Kidney tubule cell (primary cell): ENCODE measurements at regions not wholly inside any gene's neighbourhood (a gene's known extent, or its start where the extent isn't known, plus 50 kb on each side); places are given as distances from the start of the nearest gene placed in this dataset.
"Not testable (repeated sequence)": the region's sequence is repeated elsewhere in the genome, so short reads cannot be mapped to it uniquely, and the experiment has no call there.

Source experiments
- DNase-seq: peaks from one replicate; pipeline ENCODE4 v3.0.0-alpha.2; 2018; ENCODE audit warnings: low spot score

DNA sequence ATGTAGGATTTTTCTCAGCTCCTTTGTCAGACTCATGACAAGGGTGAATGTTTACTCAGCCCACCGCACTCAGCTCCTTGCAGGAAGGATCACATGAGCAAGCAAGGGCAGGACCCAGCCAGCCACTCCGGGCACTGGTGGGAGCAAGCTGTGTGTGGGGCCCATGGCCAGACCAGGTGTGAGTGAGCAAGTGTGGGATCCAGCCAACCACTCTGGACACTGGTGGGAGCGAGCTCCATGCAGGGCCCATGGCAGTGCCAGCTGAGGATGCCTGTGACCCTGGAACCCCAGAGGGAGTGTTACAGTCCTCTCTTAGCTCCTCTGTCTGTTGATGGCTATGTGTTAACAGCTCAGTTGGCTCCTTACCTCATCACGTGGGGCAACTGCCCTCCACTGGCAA lies 2750.6 kb downstream of the PCDH7 start:
- DNase-seq, result no peak

DNA sequence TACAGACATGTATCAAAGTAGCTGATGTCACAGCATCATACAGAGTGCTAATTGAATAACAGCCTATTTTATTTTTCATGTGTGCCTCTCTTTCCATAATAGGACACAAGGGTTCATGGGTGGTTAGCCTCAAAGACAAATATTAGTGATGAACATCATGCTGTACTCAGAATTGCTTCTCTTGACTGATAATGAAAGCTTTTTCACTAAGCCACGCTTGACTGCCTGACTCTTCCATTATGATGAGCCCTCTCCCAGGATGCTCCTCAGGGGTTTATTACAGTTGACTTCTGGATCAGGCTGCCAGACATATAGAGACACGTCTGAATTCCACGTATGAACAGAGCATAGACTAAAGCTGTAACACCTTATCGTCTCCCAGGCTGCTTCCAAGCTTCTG lies 2757.5 kb downstream of the PCDH7 start:
- no peak for DNase-seq

DNA sequence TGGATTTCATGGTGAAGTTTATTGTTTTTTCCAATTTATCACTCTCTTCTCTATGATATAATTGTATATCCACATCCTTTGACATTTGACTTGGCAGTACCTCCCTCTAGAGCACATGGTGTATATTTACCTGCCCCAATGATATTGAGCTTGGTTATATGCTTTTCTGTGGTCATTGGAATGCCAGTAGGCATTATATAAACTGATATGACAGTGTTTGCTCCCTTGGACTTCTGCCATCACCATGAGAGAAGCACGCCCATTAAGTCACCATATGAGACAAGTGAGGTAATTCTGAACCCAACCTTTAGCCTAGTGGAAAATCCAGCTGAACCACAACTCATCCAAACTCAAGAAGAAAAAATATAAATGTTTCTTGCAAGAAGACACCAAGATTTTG lies 2761.5 kb downstream of the ARAP2 start:
- DNase-seq, result no peak

DNA sequence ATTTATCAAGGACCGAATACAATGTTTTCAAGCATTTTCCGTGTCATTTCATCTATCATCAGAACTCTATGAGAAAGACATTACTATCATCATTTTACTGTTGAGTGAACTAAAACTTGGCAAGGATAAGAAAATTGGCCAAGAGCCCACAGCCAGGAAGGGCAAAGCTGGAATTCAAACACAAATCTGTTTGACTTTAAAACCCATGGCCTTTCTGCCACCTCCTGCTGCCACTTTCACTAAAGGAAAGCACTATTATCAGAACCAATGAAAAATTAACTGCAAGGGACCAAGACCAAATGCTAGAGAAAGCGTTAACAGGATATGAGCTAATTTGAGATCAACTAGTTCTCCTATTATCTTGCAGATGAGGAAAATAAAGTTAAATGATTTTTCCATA lies 2759.2 kb downstream of the ARAP2 start:
- no peak for DNase-seq

DNA sequence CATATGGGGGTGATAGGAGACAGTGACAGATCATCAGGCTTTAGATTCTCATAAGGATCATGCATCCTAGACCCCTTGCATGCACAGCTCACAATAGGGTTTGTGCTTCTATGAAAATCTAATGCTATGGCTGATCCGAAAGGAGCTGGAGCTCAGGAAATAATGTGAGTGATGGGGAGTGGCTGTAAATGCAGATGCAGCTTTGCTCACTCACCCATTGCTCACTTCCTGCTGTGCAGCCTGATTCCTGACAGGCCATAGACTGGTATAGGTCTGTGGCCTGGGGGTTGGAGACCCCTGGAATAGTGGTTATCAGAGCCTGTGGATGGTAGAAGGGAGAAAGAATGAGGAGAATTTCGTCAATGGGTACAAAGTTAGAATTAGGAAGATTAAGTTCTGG lies 2751.1 kb downstream of the ARAP2 start:
- peak; percentile 3 for DNase-seq

DNA sequence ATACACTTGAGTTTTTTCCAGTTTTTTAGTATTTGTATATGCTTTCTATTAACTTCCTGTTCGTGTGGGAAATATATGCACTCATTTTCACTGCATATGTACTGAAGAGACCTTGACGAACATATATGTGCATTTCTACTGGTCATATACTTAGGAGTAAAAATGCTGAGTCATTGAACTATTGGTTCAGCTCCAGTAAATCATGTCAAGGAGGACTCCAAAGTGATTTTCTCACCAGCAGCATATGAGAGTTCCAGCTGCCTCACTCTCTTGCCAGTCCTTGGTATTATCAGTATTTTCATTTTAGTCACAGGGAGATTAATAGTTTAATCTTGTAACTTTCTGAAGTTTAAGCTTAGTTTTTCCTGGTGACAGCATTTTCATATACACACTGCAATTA lies 2750.2 kb downstream of the ARAP2 start:
- DNase-seq, result peak; percentile 15

DNA sequence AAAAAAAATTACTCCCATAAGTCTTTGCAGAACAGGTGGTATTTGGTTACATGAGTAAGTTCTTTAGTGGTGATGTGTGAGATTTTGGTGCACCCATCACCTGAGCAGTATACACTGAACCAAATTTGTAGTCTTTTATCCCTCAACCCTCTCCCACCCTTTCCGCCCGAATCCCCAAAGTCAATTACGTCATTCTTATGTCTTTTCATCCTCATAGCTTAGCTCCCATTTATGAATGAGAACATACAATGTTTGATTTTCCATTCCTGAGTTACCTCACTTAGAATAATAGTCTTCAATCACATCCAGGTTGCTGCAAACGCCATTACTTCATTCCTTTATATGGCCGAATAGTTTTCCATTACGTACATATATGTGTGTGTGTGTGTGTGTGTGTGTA lies 2742.7 kb downstream of the ARAP2 start:
- not testable (repeated sequence) for DNase-seq

DNA sequence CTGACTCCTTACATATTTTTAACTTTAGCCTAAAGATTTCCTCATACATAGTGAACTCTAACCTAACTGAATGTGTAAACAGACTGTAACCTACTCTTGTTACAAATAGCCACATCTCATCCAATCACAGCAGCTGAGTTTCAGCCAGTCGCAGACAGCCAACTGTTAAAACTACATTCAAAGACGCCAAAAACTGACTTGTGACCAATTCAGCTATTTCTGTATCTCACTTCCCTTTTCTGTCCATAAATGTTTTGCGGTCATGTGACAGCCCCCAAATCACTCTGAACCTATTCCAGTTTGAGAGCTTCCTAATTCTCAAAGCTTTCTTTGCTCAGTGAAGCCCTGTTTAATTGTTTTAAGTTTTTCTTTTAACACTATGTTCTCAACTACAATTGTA lies 2731.9 kb downstream of the ARAP2 start:
- DNase-seq, result no peak

DNA sequence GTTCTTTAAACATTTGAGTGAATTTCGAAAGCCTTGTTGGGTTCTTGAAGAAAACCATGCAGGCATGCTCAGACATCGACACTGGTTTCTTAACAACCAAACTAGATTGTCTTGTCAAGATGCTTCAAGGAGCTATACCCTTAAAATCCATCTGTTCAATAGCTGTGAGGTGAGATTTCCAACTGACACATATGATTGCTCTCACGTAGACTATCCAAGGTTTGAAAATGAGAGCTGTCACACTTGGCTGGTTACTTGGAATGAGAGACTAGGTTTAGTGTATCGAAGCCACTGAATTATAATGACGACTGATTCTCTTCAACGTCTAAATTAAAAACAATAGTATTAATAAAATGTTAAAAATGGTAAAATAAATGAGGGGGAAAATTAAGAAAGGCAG lies 2725.5 kb downstream of the ARAP2 start:
- peak; percentile 45 for DNase-seq

DNA sequence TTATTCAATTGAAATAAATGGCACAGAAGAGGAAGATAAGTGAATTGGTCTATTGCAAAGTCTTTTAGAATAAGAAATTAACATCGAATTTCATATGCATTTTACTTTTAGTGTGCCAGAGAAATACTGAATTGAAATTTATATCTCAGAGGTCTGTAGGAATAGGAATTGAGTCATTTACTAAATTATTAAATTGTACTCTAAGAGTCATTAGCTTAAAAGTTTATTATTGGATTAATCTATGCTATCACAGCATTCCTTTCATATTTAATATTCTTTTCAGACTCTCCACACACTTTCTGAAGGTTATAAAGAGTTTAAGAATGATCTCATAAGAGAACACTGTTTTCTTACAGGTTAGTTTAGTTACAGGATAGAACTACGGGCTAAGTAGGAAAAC lies 2711.5 kb downstream of the ARAP2 start:
- DNase-seq, result no peak

DNA sequence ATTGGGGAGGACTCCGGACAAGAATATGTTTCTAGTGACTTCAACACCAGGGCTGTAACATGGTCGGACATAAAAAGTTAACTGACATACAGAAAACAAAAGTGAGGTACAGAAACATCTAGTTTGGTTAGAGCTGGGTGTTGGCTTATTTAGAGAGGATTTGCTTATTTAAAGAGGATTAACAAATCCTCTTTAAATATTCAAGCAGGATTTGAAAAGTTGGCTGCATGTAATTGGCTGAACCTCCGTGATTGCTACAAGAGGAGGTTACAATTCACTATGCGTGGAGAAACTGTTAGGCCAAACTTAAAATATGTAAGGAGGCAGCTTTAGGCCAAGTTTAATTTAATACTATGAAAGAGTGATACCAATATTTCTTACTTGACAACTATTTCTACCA lies 2707.4 kb downstream of the ARAP2 start:
- DNase-seq, result no peak

DNA sequence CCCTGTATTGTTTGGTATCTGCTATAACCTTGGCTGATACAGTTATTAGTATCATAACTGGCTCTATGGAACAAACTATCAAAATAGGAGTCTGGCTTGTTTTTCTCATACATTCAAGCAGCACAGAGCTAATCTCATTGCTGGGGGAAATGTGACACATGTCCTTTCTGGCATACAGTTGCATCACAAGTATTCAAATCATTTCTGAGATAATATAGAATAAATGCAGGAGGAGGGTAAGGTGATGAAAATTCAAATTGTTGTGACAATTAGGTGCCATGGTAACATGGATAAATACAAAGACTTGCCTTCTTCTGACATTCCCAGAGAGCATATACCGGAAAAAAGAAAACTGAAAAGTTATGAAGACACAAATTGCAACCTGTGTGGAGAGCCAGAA lies 2706.8 kb downstream of the ARAP2 start:
- no peak for DNase-seq

DNA sequence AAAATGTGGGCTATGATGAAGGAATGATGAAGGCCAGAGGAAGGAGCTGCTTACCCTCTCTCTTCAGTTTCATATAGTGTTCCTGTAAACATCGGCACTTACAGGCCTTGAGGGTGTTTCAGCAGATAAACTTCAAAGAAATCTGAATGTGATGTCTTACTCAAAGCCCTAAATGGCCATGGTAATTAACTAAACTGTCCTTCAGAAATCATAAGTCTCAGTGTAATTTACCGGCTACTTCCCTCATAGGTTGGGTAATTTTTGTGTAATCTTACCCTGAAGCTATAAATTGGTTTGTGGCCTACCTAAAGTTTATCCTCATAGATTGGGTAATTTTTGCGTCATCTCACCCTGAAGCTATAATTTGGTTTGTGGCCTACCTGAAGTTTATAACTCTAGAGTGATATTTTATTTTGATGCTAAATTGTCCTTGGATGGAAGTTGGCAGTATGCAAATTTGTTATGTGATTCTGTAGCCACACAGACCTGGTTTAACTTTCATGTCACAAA lies 2700.3 kb downstream of the ARAP2 start:
- no peak for DNase-seq

DNA sequence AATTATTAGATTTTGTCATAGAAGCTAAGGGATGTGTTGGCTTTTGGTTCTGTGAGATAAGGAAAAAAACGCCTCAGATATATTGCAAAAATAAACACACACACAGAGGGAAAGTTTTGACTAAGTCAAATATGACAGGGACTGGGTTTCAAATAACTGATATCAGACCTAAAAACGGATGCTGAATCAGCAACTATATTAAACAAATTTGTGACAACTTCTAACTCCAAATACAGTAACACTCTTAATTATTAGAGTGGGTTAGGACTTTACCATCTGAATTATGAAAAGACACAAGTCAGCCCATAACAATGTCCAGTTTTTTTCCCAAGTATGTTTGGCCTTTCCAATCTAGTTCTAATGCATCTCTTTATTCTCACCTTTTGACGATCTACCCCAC lies 2693.1 kb downstream of the ARAP2 start:
- DNase-seq, result no peak

DNA sequence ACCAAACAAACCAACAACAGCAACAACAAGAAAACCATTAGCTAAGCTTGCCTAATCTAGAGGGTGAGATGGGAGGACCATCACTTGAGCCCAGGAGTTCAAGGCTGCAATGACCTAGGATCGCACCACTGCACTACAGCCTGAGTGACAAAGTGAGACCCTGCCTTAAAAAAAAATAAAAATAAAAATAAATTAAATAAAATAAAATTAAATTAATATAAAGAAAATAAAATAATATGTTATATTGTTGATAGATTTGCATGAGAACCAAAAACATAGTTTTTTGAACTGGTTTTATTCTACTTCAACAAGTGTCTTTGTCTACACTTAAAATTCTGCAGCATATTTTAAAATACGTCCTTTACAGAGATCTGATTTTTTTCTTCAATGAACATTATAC lies 2683.1 kb downstream of the ARAP2 start:
- DNase-seq, result no peak

DNA sequence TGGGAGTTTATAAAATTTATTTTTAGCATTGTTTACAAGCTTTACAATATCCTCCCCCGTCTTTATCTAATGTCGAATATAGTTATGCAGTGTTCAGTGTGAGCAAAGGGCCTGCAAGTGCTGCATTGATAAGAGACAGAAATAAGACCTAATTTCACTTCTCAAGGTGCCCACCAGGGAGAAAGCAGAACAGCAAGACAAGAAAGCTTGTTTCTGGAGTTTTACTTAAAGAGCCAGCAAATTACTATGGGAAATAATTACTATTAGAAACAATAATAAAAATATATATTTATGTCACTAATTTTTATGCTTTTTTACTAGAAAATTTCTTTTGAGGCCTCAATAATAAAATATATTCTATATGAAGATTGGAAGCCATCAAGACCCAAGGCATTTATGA lies 2677.7 kb downstream of the ARAP2 start:
- no peak for DNase-seq

DNA sequence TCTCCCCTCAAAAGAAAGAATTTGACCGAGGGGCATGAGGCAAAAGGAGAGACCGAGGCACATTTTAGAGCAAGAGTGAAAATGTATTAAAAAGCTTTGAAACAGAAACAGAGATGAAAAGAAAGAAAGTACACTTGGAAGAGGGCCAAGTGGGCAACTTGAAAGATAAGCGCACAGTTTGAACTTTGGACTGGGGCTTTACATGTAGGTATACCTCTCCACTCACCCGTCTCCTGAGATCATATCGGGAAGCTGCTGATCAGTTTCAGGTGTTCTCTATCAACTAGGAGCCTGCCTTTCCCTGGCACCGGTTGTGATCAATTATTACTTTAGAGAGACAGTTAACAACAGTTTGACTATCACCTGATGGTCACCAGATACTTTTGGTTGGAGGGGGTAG lies 2666.5 kb downstream of the ARAP2 start:
- DNase-seq, result no peak

DNA sequence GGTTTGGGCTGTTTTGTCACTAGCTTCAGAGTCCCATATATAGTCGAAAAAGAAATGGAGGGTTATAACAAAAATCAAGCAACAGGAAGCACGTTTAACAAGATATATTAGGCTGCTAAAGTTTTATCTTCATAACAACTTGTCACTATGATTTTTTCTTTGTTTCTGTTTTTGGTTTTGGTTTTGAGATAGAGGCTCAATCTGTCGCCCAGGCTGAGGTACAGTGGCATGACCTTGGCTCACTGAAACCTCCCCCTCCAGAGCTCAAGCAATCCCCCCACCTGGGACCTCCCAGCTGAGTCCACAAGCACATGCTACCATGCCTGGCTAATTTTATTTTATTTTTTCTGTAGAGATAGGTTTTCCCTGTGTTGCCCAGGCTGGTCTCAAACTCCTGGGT lies 2664.4 kb downstream of the ARAP2 start:
- no peak for DNase-seq

DNA sequence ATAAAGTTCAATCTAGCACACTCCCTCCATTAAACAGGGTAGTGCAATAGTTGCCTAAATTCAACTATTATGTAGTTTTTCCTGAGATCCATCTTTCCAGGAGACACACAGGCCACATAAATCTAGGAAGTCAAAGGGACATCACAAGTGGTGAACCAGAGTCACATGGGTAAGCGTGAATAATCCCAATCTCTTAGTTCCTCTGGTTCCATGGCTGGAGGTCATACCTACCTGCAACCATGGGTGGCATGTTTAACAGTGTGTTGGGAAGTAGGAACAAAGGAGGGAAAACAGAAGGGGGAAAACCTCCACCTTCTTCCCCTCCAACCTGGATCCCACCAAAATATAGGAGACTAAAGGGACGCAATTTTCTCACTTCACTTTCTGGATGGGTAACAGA lies 2651.6 kb downstream of the ARAP2 start:
- DNase-seq, result no peak

DNA sequence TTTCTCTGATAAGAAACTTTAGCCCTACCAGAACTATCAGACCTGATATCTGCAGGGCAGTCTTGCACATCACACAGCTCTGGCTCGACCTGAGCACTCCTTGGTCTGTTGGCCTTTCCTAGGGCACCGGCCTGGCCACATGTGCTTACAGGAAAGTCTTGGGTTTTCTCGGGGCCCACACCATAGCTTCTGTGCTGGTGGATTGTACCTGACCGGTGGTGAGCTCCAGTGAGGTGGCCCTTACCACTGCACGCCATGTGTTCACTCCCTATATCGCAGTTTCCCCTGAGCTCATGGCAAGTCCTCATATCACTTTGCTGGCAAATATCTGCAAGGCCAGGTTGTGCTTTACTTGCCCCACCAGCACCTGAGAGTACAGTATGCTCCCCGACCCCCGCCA lies 2637.4 kb downstream of the ARAP2 start:
- no peak for DNase-seq

DNA sequence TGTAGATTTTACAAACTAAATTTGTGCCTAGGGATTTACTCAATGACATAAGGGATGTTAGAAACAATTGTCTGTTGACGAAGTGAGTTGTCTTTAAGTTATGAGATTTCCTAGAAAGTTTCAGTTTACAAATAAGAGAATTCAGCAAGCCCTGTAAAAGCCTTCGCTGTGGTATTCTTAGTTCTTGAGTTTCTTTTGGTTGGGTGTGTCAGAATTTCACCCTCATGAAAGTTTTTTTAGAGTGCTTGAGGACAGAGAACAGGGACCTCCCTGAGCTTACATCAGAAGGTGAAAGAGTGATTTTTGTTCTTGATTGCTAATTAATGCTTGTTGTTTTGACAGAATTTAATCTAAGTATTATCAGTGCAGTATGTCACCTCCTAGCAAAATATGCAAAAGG lies 2628.2 kb downstream of the ARAP2 start:
- no peak for DNase-seq

DNA sequence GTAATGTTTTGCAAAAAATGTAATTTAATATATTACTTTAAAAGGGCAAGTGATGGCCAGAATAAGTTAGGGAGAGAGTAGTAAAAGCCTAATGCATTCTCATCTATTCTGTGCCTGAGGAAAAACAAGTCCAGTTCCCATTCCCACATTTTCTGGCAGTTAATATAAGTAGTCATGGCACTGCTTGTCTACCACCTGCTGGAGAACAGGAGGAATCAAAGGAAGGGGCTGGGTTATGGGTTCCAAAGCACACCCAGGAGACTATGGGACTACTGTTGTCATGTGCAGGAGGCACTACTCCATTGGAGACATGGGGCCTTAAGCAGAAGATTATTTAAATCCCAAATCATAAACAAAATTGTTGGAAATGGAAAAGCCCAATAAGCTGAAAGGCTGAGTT lies 2618.6 kb downstream of the ARAP2 start:
- DNase-seq, result no peak

DNA sequence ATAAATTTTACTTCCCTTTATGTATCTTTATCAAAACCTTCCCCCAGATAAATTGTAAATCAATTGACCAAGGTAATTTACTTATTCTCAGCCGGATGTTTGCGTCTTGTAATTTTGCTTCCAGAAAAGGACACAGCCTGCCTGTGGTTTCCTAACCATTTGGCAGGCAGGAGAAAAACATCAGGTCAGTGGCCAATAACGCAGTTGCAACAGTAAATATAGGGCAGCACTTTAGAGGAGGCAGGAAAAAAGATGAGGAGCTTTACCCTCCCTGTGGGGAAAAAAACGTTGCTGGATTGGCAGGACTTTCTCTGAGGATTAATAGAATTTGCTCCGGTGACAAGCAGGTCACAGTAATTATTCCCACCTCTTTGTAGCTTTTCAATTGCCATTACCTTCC lies 2618.1 kb downstream of the ARAP2 start:
- no peak for DNase-seq

DNA sequence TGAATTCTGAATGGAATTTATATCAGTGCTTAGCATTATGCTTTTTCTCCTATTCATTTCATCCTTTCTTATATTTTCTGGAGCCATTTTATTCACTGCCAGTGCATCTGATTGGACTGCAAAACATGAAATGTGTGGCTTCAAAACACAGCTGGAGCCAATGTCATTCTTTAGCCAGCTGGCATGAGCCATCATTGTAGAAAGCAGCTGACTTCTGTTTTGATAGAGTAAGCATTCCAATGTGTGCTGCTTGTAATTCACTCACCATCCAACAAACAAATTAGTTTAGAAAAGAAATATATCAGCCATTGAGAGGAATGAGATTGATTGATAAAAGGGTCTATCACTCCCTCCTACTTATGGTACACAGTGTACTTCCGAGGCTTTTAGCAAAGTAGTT lies 2616.0 kb downstream of the ARAP2 start:
- no peak for DNase-seq

DNA sequence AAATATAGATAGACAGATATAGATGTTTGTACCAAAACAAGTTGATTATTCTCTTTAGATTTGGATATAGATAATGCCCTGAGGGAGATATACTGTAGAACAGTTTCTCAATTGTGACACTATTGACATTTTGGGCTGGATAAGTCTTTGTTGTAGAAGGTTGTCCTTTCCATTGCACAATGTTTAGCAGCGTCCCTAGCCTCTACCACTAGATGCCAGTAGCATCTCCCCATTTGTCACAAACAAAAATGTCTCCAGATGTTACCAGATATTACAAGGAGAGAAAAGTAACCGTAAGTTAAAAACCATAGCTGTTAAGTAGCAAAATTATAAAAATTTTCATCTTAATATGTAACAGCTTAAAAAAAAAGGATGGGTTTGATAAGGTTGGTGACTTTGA lies 2595.3 kb downstream of the ARAP2 start:
- DNase-seq, result peak; percentile 8
